ENCODE measurements at regions not wholly inside any gene's neighbourhood (a gene's known extent, or its start where the extent isn't known, plus 50 kb on each side); places are given as distances from the start of the nearest gene placed in this dataset.

DNA sequence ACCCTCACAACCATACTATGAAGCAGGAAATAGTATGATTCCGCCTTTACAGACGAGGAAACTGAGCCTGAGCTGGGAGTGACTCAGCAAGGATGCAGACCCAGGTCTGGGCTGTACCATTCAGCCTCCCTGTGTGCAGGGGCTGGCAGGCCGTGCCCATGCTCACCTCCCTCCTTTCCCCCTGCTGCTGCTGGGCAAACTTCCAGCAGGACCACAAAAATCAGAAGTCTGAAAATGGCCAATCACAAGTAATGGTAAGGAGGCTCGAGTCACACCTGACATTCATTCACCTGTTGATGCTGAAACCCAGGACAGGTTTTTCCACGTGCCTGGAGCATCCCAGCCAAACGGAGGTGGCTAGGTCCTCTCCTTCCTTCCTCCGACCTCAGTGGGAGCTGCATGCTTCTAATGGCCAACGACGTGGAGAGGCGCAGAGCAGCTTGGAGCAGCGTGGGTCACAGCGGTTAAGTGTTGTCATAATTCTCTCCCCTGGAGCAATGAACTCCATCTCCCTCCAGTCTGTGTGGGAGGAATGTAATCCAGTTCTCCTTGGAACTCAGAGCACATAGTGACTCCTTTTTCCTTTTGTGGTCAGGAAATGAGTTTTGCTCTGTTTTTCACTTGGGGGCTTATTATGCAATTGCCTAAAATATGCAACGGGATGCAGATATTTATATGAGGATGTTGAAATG, 371.7 kb downstream of the BCOR start:
- TF ChIP-seq, protein P1, sequence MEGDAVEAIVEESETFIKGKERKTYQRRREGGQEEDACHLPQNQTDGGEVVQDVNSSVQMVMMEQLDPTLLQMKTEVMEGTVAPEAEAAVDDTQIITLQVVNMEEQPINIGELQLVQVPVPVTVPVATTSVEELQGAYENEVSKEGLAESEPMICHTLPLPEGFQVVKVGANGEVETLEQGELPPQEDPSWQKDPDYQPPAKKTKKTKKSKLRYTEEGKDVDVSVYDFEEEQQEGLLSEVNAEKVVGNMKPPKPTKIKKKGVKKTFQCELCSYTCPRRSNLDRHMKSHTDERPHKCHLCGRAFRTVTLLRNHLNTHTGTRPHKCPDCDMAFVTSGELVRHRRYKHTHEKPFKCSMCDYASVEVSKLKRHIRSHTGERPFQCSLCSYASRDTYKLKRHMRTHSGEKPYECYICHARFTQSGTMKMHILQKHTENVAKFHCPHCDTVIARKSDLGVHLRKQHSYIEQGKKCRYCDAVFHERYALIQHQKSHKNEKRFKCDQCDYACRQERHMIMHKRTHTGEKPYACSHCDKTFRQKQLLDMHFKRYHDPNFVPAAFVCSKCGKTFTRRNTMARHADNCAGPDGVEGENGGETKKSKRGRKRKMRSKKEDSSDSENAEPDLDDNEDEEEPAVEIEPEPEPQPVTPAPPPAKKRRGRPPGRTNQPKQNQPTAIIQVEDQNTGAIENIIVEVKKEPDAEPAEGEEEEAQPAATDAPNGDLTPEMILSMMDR (IDR thresholded peaks at IDR 0.05): no peak
- TF ChIP-seq POLR2A (IDR thresholded peaks at IDR 0.05): no peak
